ENCODE measurements at regions not wholly inside any gene's neighbourhood (a gene's known extent, or its start where the extent isn't known, plus 50 kb on each side); places are given as distances from the start of the nearest gene placed in this dataset.

DNA sequence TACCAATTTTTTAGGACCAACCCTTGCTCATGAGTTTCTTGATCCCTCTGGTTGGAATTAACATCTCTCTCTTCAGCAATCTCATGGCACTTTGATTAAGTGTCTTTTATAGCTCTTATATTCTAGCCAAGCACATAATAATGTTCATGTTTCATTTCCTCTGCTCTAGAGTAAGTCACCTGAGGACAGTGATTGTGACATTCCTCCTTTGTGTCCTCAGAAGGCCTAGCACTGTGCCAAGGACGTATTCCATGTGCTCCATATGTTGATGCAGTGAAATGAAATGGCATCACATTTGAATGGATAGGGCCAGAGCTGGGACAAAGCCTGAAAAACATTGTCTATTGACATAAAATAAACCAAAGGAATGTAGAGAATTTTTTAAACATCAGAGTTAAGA, 322.8 kb upstream of the PRICKLE1 start:
- intact Hi-C loops (cut with micrococcal nuclease): no loop called here
- no peak overlapping the region for H2AFZ ChIP-seq (ENCODE audit: insufficient read depth, low read depth, low read length, poor library complexity, severe bottlenecking)
- H3K36me3 ChIP-seq (replicated peaks in 1 of 2; ENCODE audit: control insufficient read depth in 1 of 2, insufficient read depth in 2 of 2, low read length in 2 of 2): no peaks in the 10 kb centered on the region
- no peaks in the 10 kb centered on the region for H4K20me1 ChIP-seq (ENCODE audit: insufficient read depth, low read length)
- no peak overlapping the region for H3K4me3 ChIP-seq (replicated peaks in 1 of 3; ENCODE audit: low read depth in 2 of 3, low read length in 3 of 3)
- DNase-seq: no peak
- H3K27me3 Mint-ChIP-seq (ENCODE audit: low read depth in 3 of 3): no peaks in the 10 kb centered on the region
- H3K27ac ChIP-seq (ENCODE audit: low read depth in 1 of 2, low read length in 2 of 2): no peak overlapping the region
- H3K36me3 Mint-ChIP-seq: no peaks in the 10 kb centered on the region
- no peak overlapping the region for H3K9ac ChIP-seq (ENCODE audit: insufficient read depth, low read length, poor library complexity, severe bottlenecking)
- no peak overlapping the region for H3K4me3 Mint-ChIP-seq
- no peak overlapping the region for H3K27ac Mint-ChIP-seq
- no peaks in the 10 kb centered on the region for H3K4me1 Mint-ChIP-seq
- H3K4me1 ChIP-seq (ENCODE audit: control insufficient read depth in 1 of 2, insufficient read depth in 2 of 2, low read length in 2 of 2): no peaks in the 10 kb centered on the region
- peaks cover 10 to 26% (median 18%) of the 10 kb centered on the region in 7 donors for H3K9me3 Mint-ChIP-seq
- no peaks in the 10 kb centered on the region for H3K79me2 ChIP-seq (ENCODE audit: insufficient read depth, low read length)
- 80% methylated on average over 1 of the region's 1 CpG for WGBS (ENCODE audit: insufficient coverage)
- H3K9me3 ChIP-seq (replicated peaks in 1 of 2; ENCODE audit: control insufficient read depth in 1 of 2, insufficient read depth in 1 of 2, low read length in 2 of 2): peaks cover 22 to 25% of the 10 kb centered on the region in 2 donors
- H3K27me3 ChIP-seq (ENCODE audit: control insufficient read depth in 2 of 2, insufficient read depth in 2 of 2, low read length in 2 of 2): no peaks in the 10 kb centered on the region
- no peak overlapping the region for H3K4me2 ChIP-seq (replicated peaks; ENCODE audit: extremely low read depth, low read length, poor library complexity, severe bottlenecking)
- TF ChIP-seq CTCF (IDR thresholded peaks at IDR 0.05): no peak

GRCh38 chr12:42910656-42911055, 321.1 kb upstream of the PRICKLE1 start:
- intact Hi-C loops (cut with micrococcal nuclease): no loop called here
- peaks cover 12 to 32% (median 22%) of the 10 kb centered on the region in 7 donors for H3K9me3 Mint-ChIP-seq
- Histone ChIP-seq H3K27me3 (ENCODE audit: control insufficient read depth in 2 of 2, insufficient read depth in 2 of 2, low read length in 2 of 2) (no peaks in the 10 kb centered on the region), H3K9ac (ENCODE audit: insufficient read depth, low read length, poor library complexity, severe bottlenecking) (no peak overlapping the region), H3K9me3 (replicated peaks in 1 of 2; ENCODE audit: control insufficient read depth in 1 of 2, insufficient read depth in 1 of 2, low read length in 2 of 2) (peaks cover 25 to 31% of the 10 kb centered on the region in 2 donors), H3K4me3 (replicated peaks in 1 of 3; ENCODE audit: low read depth in 2 of 3, low read length in 3 of 3) (no peak overlapping the region), H3K27ac (ENCODE audit: low read depth in 1 of 2, low read length in 2 of 2) (no peak overlapping the region), H3K79me2 (ENCODE audit: insufficient read depth, low read length) (no peaks in the 10 kb centered on the region), H3K4me2 (replicated peaks; ENCODE audit: extremely low read depth, low read length, poor library complexity, severe bottlenecking) (no peak overlapping the region), H3K4me1 (ENCODE audit: control insufficient read depth in 1 of 2, insufficient read depth in 2 of 2, low read length in 2 of 2) (no peaks in the 10 kb centered on the region), H3K36me3 (replicated peaks in 1 of 2; ENCODE audit: control insufficient read depth in 1 of 2, insufficient read depth in 2 of 2, low read length in 2 of 2) (no peaks in the 10 kb centered on the region), H4K20me1 (ENCODE audit: insufficient read depth, low read length) (no peaks in the 10 kb centered on the region), H2AFZ (ENCODE audit: insufficient read depth, low read depth, low read length, poor library complexity, severe bottlenecking) (no peak overlapping the region)
- no peak for DNase-seq
- no CpG with 5 or more reads among the region's 6 CpGs for WGBS (ENCODE audit: insufficient coverage)
- H3K27me3 Mint-ChIP-seq (ENCODE audit: low read depth in 3 of 3): no peaks in the 10 kb centered on the region
- no peak for TF ChIP-seq CTCF (IDR thresholded peaks at IDR 0.05)
- H3K4me3 Mint-ChIP-seq: no peak overlapping the region
- no peak overlapping the region for H3K27ac Mint-ChIP-seq
- no peaks in the 10 kb centered on the region for H3K4me1 Mint-ChIP-seq
- H3K36me3 Mint-ChIP-seq: no peaks in the 10 kb centered on the region
